ENCODE measurements at regions not wholly inside any gene's neighbourhood (a gene's known extent, or its start where the extent isn't known, plus 50 kb on each side); places are given as distances from the start of the nearest gene placed in this dataset.
"Not testable (repeated sequence)": the region's sequence is repeated elsewhere in the genome, so short reads cannot be mapped to it uniquely, and the experiment has no call there.

GRCh38 chr10:120794390-120794789 lies 56.8 kb upstream of the WDR11 start:
- intact Hi-C loops (cut with micrococcal nuclease): no loop called here
- Histone ChIP-seq H3K4me3 (no peak overlapping the region), H3K9me1 (ENCODE audit: control insufficient read depth, insufficient read depth, low read length) (no peaks in the 10 kb centered on the region), H3K4me1 (replicated peaks in 1 of 2; ENCODE audit: control insufficient read depth in 2 of 2, insufficient read depth in 2 of 2, low read length in 2 of 2) (no peaks in the 10 kb centered on the region), H3K9me3 (replicated peaks; ENCODE audit: control insufficient read depth, insufficient read depth, low read depth, low read length) (no peaks in the 10 kb centered on the region), H4K20me1 (replicated peaks; ENCODE audit: control insufficient read depth, insufficient read depth, low read length) (no peaks in the 10 kb centered on the region), H3K79me2 (ENCODE audit: control insufficient read depth, insufficient read depth, low read length) (no peaks in the 10 kb centered on the region), H3K36me3 (ENCODE audit: control insufficient read depth, insufficient read depth, low read length) (no peaks in the 10 kb centered on the region), H3K27ac (ENCODE audit: extremely low read depth, low read depth, low read length) (no peak overlapping the region), H2AFZ (ENCODE audit: low read depth, low read length) (no peak overlapping the region), H3K27me3 (ENCODE audit: control insufficient read depth in 2 of 2, insufficient read depth in 2 of 2, low read length in 2 of 2) (no peaks in the 10 kb centered on the region), H3K9ac (ENCODE audit: insufficient read depth in 1 of 2, low read depth in 2 of 2, low read length in 2 of 2) (no peak overlapping the region), H3K4me2 (ENCODE audit: insufficient read depth, low read length) (no peak overlapping the region)
- DNase-seq (ENCODE audit: extremely low read depth in 1 of 4, low spot score in 3 of 4) (no peak), ATAC-seq (no peak), FAIRE-seq (no peak)
- ChIA-PET POLR2A (no interaction called here), CTCF (ENCODE audit: low intra/inter-chr PET ratio) (no interaction called here)
- BruUV-seq (replicated peaks): no TSS peak
- WGBS (ENCODE audit: insufficient coverage, low coverage, missing lambda C conversion rate): 0% methylated on average over 2 of the region's 4 CpGs
- TF ChIP-seq ZNF655 (CRISPR knock-in tag; IDR thresholded peaks at IDR 0.05): no peak
- no peak for TF ChIP-seq KLF10 (CRISPR knock-in tag; IDR thresholded peaks at IDR 0.05)
- no peak for TF ChIP-seq HMGXB4 (CRISPR knock-in tag; IDR thresholded peaks at IDR 0.05)
- TF ChIP-seq ZNF384 (IDR thresholded peaks at IDR 0.05; ENCODE audit: low read depth, low read length): no peak
- TF ChIP-seq TRIM24 (IDR thresholded peaks at IDR 0.05): no peak
- in situ Hi-C loops (cut with MboI): no loop called here

GRCh38 chr10:120798276-120798675 lies 52.9 kb upstream of the WDR11 start:
- CTCF ChIA-PET (ENCODE audit: low intra/inter-chr PET ratio); BruUV-seq (replicated peaks): not testable (repeated sequence)

More at GRCh38 chr10:120798276-120798675, 52.9 kb upstream of the WDR11 start:
- H3K4me1 ChIP-seq (replicated peaks in 1 of 2; ENCODE audit: control insufficient read depth in 2 of 2, insufficient read depth in 2 of 2, low read length in 2 of 2); POLR2A ChIA-PET; H3K9me3 ChIP-seq (replicated peaks; ENCODE audit: control insufficient read depth, insufficient read depth, low read depth, low read length); ATAC-seq; H3K4me2 ChIP-seq (ENCODE audit: insufficient read depth, low read length); H3K27me3 ChIP-seq (ENCODE audit: control insufficient read depth in 2 of 2, insufficient read depth in 2 of 2, low read length in 2 of 2); FAIRE-seq; H3K27ac ChIP-seq (ENCODE audit: extremely low read depth, low read depth, low read length); H2AFZ ChIP-seq (ENCODE audit: low read depth, low read length); H3K9me1 ChIP-seq (ENCODE audit: control insufficient read depth, insufficient read depth, low read length); intact Hi-C loops (cut with micrococcal nuclease); H3K79me2 ChIP-seq (ENCODE audit: control insufficient read depth, insufficient read depth, low read length); H3K4me3 ChIP-seq; in situ Hi-C loops (cut with MboI); H4K20me1 ChIP-seq (replicated peaks; ENCODE audit: control insufficient read depth, insufficient read depth, low read length); DNase-seq (ENCODE audit: extremely low read depth in 1 of 4, low spot score in 3 of 4); H3K36me3 ChIP-seq (ENCODE audit: control insufficient read depth, insufficient read depth, low read length); H3K9ac ChIP-seq (ENCODE audit: insufficient read depth in 1 of 2, low read depth in 2 of 2, low read length in 2 of 2): not testable (repeated sequence)
- WGBS (ENCODE audit: insufficient coverage, low coverage, missing lambda C conversion rate): 8% methylated on average over 14 of the region's 29 CpGs
